Gastrocnemius medialis (tissue), 4 donors: ENCODE measurements at regions not wholly inside any gene's neighbourhood (a gene's known extent, or its start where the extent isn't known, plus 50 kb on each side); places are given as distances from the start of the nearest gene placed in this dataset.

ENCODE experiments used
- ATAC-seq, 2 donors: fragments of 150-250 bp; one replicate each; pipeline ENCODE4 v1.9.1; 2016
- DNase-seq, 2 donors: peaks; one replicate each; pipeline ENCODE4 v3.0.0-alpha.2; 2019
- H3K27ac ChIP-seq, 4 donors: fragments of 200-600 bp; sonication (generic); 1 replicate in 1 of 4; 2 replicates in 3 of 4; pipeline ENCODE4 v1.5.1; 2016 to 2018; ENCODE audit warnings: mild to moderate bottlenecking in 2 of 4, moderate library complexity in 1 of 4
- H3K27me3 ChIP-seq, 3 donors: fragments of 200-600 bp; sonication (generic) in 2 of 3; 1 replicate in 1 of 3; 2 replicates in 2 of 3; pipeline versions ENCODE4 v1.5.1 to v1.6.0; 2016 to 2019; ENCODE audit warnings: mild to moderate bottlenecking in 1 of 3, moderate library complexity in 1 of 3
- H3K36me3 ChIP-seq, 2 donors: fragments of 200-600 bp; sonication (generic) in 1 of 2; one replicate each; pipeline ENCODE4 v1.5.1; 2017 to 2018
- H3K4me1 ChIP-seq, 2 donors: fragments of 200-600 bp; sonication (generic) in 1 of 2; one replicate each; pipeline ENCODE4 v1.5.1; 2016 to 2017; ENCODE audit warnings: mild to moderate bottlenecking in 2 of 2
- H3K4me3 ChIP-seq, 4 donors: fragments of 200-600 bp; sonication (generic) in 3 of 4; 1 replicate in 1 of 4; 2 replicates in 3 of 4; pipeline ENCODE4 v1.5.1; 2016 to 2019; ENCODE audit warnings: mild to moderate bottlenecking in 2 of 4
- H3K9me3 ChIP-seq, 3 donors: fragments of 200-600 bp; sonication (generic) in 2 of 3; 1 replicate in 1 of 3; 2 replicates in 2 of 3; pipeline ENCODE4 v1.5.1; 2016 to 2019
- POLR2A ChIP-seq, 2 donors: fragments of 450-650 bp; IDR thresholded peaks; one replicate each; pipeline ENCODE4 v1.6.1; 2017; ENCODE audit warnings: antibody characterized with exemption in 2 of 2, mild to moderate bottlenecking in 2 of 2, moderate library complexity in 2 of 2
- in situ Hi-C, 4 donors: fragments of 200-750 bp; cut with MboI; loops; one replicate each; pipeline versions ENCODE4 v1.15.0 to v1.8.0; 2017; ENCODE audit warnings: low sequenced_read_pairs in 4 of 4
- intact Hi-C: fragments of 100-400 bp; cut with DNase I; formaldehyde crosslinking; loops from one replicate; pipeline ENCODE4 v1.15.1; 2023; ENCODE audit warnings: low total_unique reads
- TF ChIP-seq, protein P1 (sequence below), 5 experiments: fragments of 450-650 bp in 3 of 5; fragments of 200-600 bp in 2 of 5; sonication (generic) in 2 of 5; IDR thresholded peaks in 4 of 5; conservative IDR thresholded peaks in 1 of 5; 1 replicate in 4 of 5; 2 replicates in 1 of 5; pipeline ENCODE4 v1.5.1; 2016 to 2019; ENCODE audit warnings: antibody characterized with exemption in 5 of 5, mild to moderate bottlenecking in 3 of 5, moderate library complexity in 3 of 5

GRCh38 chr2:20549144-20549543, 101.8 kb downstream of the HS1BP3 start:
- DNase-seq (no peak), ATAC-seq (no peak)
- Histone ChIP-seq H3K36me3 (no peaks in the 10 kb centered on the region), H3K4me3 (no peak overlapping the region), H3K27ac (no peak overlapping the region), H3K4me1 (peaks cover 18 to 34% of the 10 kb centered on the region in 2 donors), H3K9me3 (no peaks in the 10 kb centered on the region), H3K27me3 (no peaks in the 10 kb centered on the region)
- in situ Hi-C loops (loop anchor here in 2 of 4 donors (10.0 kb wide), 2 partner anchors 66 to 104 kb away; partner anchors contain the start of gene RHOB (in 1 of the 2)), intact Hi-C loops (no loop called here)
- TF ChIP-seq, protein P1, sequence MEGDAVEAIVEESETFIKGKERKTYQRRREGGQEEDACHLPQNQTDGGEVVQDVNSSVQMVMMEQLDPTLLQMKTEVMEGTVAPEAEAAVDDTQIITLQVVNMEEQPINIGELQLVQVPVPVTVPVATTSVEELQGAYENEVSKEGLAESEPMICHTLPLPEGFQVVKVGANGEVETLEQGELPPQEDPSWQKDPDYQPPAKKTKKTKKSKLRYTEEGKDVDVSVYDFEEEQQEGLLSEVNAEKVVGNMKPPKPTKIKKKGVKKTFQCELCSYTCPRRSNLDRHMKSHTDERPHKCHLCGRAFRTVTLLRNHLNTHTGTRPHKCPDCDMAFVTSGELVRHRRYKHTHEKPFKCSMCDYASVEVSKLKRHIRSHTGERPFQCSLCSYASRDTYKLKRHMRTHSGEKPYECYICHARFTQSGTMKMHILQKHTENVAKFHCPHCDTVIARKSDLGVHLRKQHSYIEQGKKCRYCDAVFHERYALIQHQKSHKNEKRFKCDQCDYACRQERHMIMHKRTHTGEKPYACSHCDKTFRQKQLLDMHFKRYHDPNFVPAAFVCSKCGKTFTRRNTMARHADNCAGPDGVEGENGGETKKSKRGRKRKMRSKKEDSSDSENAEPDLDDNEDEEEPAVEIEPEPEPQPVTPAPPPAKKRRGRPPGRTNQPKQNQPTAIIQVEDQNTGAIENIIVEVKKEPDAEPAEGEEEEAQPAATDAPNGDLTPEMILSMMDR (IDR thresholded peaks at IDR 0.05 in 4 of 5, conservative IDR thresholded peaks at IDR 0.05 in 1 of 5) = no peak

DNA sequence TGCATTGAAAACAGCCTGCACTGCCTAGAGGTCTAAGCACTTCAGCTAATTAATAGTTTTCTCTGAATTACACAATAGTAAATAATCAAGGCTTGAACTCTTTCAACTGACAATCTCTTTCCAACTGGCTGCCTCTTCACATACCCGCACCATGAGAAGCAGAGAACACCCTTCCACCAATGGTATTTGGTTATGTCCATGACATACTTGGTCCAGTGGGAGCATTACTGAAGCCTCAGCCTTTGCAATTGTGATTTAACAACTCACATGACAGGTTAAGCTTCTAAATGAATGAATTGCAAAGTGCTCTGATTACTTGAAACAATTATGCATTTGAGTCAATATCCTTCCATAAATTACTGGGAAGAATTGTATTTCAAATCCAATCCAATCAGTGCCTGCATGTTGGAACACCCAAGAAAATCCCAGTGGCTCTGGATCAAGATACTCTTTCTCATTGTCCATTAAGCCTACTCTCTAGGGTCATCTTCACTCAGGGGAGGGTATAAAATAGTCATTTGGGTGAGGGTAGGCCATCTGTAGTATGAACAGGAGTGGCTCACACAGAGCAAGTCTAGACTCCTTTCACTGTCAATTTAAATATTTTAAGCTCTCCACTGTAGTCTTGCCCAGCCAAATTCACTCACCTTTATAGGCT, 101.1 kb downstream of the HS1BP3 start:
- H3K4me1 ChIP-seq = peaks cover 17 to 27% of the 10 kb centered on the region in 2 donors
- ATAC-seq = no peak
- H3K9me3 ChIP-seq = no peaks in the 10 kb centered on the region
- H3K27ac ChIP-seq = no peak overlapping the region
- no peaks in the 10 kb centered on the region for H3K27me3 ChIP-seq
- TF ChIP-seq, protein P1 (IDR thresholded peaks at IDR 0.05 in 4 of 5, conservative IDR thresholded peaks at IDR 0.05 in 1 of 5) = no peak
- no peak for TF ChIP-seq POLR2A (IDR thresholded peaks at IDR 0.05)
- no peak overlapping the region for H3K4me3 ChIP-seq
- DNase-seq = no peak
- H3K36me3 ChIP-seq = no peaks in the 10 kb centered on the region
- in situ Hi-C loops (loop anchor here in 2 of 4 donors (10.0 kb wide), 2 partner anchors 65 to 105 kb away; partner anchors contain the start of gene RHOB (in 1 of the 2)), intact Hi-C loops (loop anchor here (2.0 kb wide), 1 partner anchor 29 kb away; no protein-coding TSS in a partner anchor)

- Histone ChIP-seq H3K4me3 (no peak overlapping the region), H3K27ac (peak overlapping the region; percentile 68 to 88 (median 75)), H3K36me3 (no peaks in the 10 kb centered on the region), H3K27me3 (no peaks in the 10 kb centered on the region), H3K9me3 (no peaks in the 10 kb centered on the region), H3K4me1 (peaks cover 17 to 27% of the 10 kb centered on the region in 2 donors)
- no peak for TF ChIP-seq POLR2A (IDR thresholded peaks at IDR 0.05)
- TF ChIP-seq, protein P1 (IDR thresholded peaks at IDR 0.05 in 4 of 5, conservative IDR thresholded peaks at IDR 0.05 in 1 of 5) = no peak
- in situ Hi-C loops (no loop called here), intact Hi-C loops (loop anchor here (2.0 kb wide), 1 partner anchor 27 kb away; no protein-coding TSS in a partner anchor)
- DNase-seq (peak; percentile 89 to 94), ATAC-seq (peak; percentile 96 to 97)
Observed at GRCh38 chr2:20551260-20551944, 99.5 kb downstream of the HS1BP3 start.

- DNase-seq (no peak), ATAC-seq (peak in 1 of 2 donors; percentile 4)
- no peaks in the 10 kb centered on the region for H3K27me3 ChIP-seq
- H3K27ac ChIP-seq = peak overlapping the region; percentile 68 to 88 (median 75)
- peaks cover 17 to 27% of the 10 kb centered on the region in 2 donors for H3K4me1 ChIP-seq
- H3K4me3 ChIP-seq = no peak overlapping the region
- H3K36me3 ChIP-seq = no peaks in the 10 kb centered on the region
- intact Hi-C loops (loop anchor here (2.0 kb wide), 1 partner anchor 27 kb away; no protein-coding TSS in a partner anchor), in situ Hi-C loops (no loop called here)
- no peak for TF ChIP-seq POLR2A (IDR thresholded peaks at IDR 0.05)
- TF ChIP-seq, protein P1 (IDR thresholded peaks at IDR 0.05 in 4 of 5, conservative IDR thresholded peaks at IDR 0.05 in 1 of 5) = no peak
- no peaks in the 10 kb centered on the region for H3K9me3 ChIP-seq
Observed at GRCh38 chr2:20551945-20552328, 99.0 kb downstream of the HS1BP3 start.
